Neural cell (in vitro differentiated cells): ENCODE measurements at regions not wholly inside any gene's neighbourhood (a gene's known extent, or its start where the extent isn't known, plus 50 kb on each side); places are given as distances from the start of the nearest gene placed in this dataset.

ENCODE experiments used
- H2AFZ ChIP-seq: fragments of 200-600, 300-800 bp; sonication (generic), shearing (Covaris generic); 2 replicates; pipeline ENCODE4 v1.6.0; 2014; ENCODE audit warnings: low read depth, mild to moderate bottlenecking, antibody characterized with exemption, low read length, moderate library complexity
- H3F3A ChIP-seq: fragments of 200-600 bp; shearing (Covaris generic); 2 replicates; pipeline ENCODE4 v1.6.1; 2016; ENCODE audit warnings: mild to moderate bottlenecking, moderate library complexity, mixed read lengths, antibody characterized with exemption, low read length; ENCODE audit not compliant: insufficient read depth, poor library complexity, severe bottlenecking
- H3K27ac ChIP-seq: fragments of 200-600, 300-800 bp; sonication (generic), shearing (Covaris generic); 2 replicates; pipeline ENCODE4 v1.5.1; 2014; ENCODE audit warnings: mild to moderate bottlenecking, low read length, moderate library complexity
- H3K27me3 ChIP-seq: fragments of 300-800, 200-600 bp; sonication (generic), shearing (Covaris generic); 2 replicates; pipeline ENCODE4 v1.6.0; 2014; ENCODE audit warnings: mild to moderate bottlenecking, low read depth, low read length, moderate library complexity; ENCODE audit not compliant: insufficient read depth
- H3K36me3 ChIP-seq: fragments of 300-800, 200-600 bp; sonication (generic), shearing (Covaris generic); 2 replicates; pipeline ENCODE4 v1.5.1; 2014; ENCODE audit warnings: mild to moderate bottlenecking, antibody characterized with exemption, low read length, moderate library complexity; ENCODE audit not compliant: insufficient read depth
- H3K4me2 ChIP-seq: fragments of 300-800, 200-600 bp; sonication (generic), shearing (Covaris generic); 2 replicates; pipeline ENCODE4 v1.6.0; 2014; ENCODE audit warnings: mild to moderate bottlenecking, low read length
- H3K4me3 ChIP-seq: fragments of 300-800, 200-600 bp; sonication (generic), shearing (Covaris generic); 2 replicates; pipeline ENCODE4 v1.5.1; 2014; ENCODE audit warnings: mild to moderate bottlenecking, low read length, moderate library complexity
- H3K79me2 ChIP-seq: fragments of 200-600 bp; shearing (Covaris generic); replicated peaks from 2 replicates; pipeline ENCODE4 v1.6.0; 2014; ENCODE audit warnings: mild to moderate bottlenecking, low read length, moderate library complexity; ENCODE audit not compliant: insufficient read depth
- H3K9ac ChIP-seq: fragments of 300-800, 200-600 bp; sonication (generic), shearing (Covaris generic); 2 replicates; pipeline ENCODE4 v1.6.1; 2016; ENCODE audit warnings: mild to moderate bottlenecking, low read length, mixed read lengths
- H3K9me2 ChIP-seq: fragments of 200-600 bp; shearing (Covaris generic); 2 replicates; pipeline ENCODE4 v1.6.1; 2016; ENCODE audit warnings: mild to moderate bottlenecking, low read length, mixed read lengths; ENCODE audit not compliant: insufficient read depth
- H3K9me3 ChIP-seq: fragments of 200-600, 300-800 bp; sonication (generic), shearing (Covaris generic); 2 replicates; pipeline ENCODE4 v1.6.1; 2016; ENCODE audit warnings: mild to moderate bottlenecking, mixed run types, low read length, moderate library complexity, mixed read lengths
- H4K20me1 ChIP-seq: fragments of 200-600 bp; shearing (Covaris generic); 2 replicates; pipeline ENCODE4 v1.6.1; 2016; ENCODE audit warnings: mild to moderate bottlenecking, mixed run types; ENCODE audit not compliant: insufficient read depth
- CTCF ChIP-seq: fragments of 450-650 bp; IDR thresholded peaks from 2 replicates; pipeline ENCODE4 v1.5.1; 2014; ENCODE audit warnings: antibody characterized with exemption, mild to moderate bottlenecking, moderate library complexity; ENCODE audit not compliant: poor library complexity, severe bottlenecking
- EZH2 ChIP-seq: fragments of 200-600, 300-800 bp; shearing (Covaris generic), sonication (generic); IDR thresholded peaks from 2 replicates; pipeline ENCODE4 v1.6.1; 2014; ENCODE audit warnings: antibody characterized with exemption, low read length, borderline replicate concordance, mild to moderate bottlenecking; ENCODE audit not compliant: insufficient read depth, poor library complexity, severe bottlenecking
- POLR2AphosphoS5 ChIP-seq: IDR thresholded peaks from 2 replicates; pipeline ENCODE4 v1.6.1; 2012
- RAD21 ChIP-seq: fragments of 450-650 bp; conservative IDR thresholded peaks from 2 replicates; pipeline ENCODE4 v1.6.1; 2014; ENCODE audit warnings: antibody characterized with exemption, mild to moderate bottlenecking, moderate library complexity
- SMC3 ChIP-seq: fragments of 450-650 bp; conservative IDR thresholded peaks from 2 replicates; pipeline ENCODE4 v1.6.1; 2014; ENCODE audit warnings: antibody characterized with exemption, mild to moderate bottlenecking, moderate library complexity; ENCODE audit not compliant: poor library complexity
- TF ChIP-seq, protein P1 (sequence below): IDR thresholded peaks from 2 replicates; pipeline ENCODE4 v1.6.1; 2012; ENCODE audit warnings: borderline replicate concordance

GRCh38 chr13:31909864-31910551 is 121.6 kb upstream of the FRY start:
- no peaks in the 10 kb centered on the region for H4K20me1 ChIP-seq

DNA sequence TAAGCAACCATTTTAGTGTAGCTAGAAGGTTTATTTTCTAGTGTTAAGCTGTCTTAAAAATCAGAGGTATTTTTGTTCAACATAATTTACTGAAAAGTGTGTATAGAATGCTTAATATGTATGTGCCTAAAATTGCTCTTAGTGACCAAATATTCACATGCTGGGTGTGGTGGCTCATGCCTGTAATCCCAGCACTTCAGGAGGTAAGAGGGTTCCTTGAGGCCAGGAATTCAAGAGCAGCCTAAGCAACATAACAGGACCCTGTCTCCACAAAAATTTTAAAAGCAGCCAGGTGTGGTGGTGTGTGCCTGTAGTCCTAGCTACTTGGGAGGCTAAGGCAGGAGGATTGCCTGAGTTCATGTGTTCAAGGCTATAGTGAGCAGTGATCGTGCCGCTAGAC is 120.9 kb upstream of the FRY start:
- no peaks in the 10 kb centered on the region for H3K9me2 ChIP-seq
- no peaks in the 10 kb centered on the region for H3K27me3 ChIP-seq
- no peaks in the 10 kb centered on the region for H3F3A ChIP-seq
- H3K27ac ChIP-seq, result no peak overlapping the region
- no peaks in the 10 kb centered on the region for H3K36me3 ChIP-seq
- H2AFZ ChIP-seq, result no peak overlapping the region
- no peaks in the 10 kb centered on the region for H4K20me1 ChIP-seq
- H3K9me3 ChIP-seq, result no peaks in the 10 kb centered on the region
- TF ChIP-seq SMC3 (no peak), CTCF (no peak), EZH2 (no peak), POLR2AphosphoS5 (no peak)
- TF ChIP-seq, protein P1, sequence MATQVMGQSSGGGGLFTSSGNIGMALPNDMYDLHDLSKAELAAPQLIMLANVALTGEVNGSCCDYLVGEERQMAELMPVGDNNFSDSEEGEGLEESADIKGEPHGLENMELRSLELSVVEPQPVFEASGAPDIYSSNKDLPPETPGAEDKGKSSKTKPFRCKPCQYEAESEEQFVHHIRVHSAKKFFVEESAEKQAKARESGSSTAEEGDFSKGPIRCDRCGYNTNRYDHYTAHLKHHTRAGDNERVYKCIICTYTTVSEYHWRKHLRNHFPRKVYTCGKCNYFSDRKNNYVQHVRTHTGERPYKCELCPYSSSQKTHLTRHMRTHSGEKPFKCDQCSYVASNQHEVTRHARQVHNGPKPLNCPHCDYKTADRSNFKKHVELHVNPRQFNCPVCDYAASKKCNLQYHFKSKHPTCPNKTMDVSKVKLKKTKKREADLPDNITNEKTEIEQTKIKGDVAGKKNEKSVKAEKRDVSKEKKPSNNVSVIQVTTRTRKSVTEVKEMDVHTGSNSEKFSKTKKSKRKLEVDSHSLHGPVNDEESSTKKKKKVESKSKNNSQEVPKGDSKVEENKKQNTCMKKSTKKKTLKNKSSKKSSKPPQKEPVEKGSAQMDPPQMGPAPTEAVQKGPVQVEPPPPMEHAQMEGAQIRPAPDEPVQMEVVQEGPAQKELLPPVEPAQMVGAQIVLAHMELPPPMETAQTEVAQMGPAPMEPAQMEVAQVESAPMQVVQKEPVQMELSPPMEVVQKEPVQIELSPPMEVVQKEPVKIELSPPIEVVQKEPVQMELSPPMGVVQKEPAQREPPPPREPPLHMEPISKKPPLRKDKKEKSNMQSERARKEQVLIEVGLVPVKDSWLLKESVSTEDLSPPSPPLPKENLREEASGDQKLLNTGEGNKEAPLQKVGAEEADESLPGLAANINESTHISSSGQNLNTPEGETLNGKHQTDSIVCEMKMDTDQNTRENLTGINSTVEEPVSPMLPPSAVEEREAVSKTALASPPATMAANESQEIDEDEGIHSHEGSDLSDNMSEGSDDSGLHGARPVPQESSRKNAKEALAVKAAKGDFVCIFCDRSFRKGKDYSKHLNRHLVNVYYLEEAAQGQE, result no peak
- H3K79me2 ChIP-seq, result no peaks in the 10 kb centered on the region
- H3K9ac ChIP-seq, result no peak overlapping the region
- H3K4me3 ChIP-seq, result no peak overlapping the region
- no peak overlapping the region for H3K4me2 ChIP-seq

More at GRCh38 chr13:31909864-31910551, 121.6 kb upstream of the FRY start:
- H3K79me2 ChIP-seq, result no peaks in the 10 kb centered on the region
- no peaks in the 10 kb centered on the region for H3K9me3 ChIP-seq
- no peak overlapping the region for H3K27ac ChIP-seq
- H3K9me2 ChIP-seq, result no peaks in the 10 kb centered on the region
- no peak overlapping the region for H3K9ac ChIP-seq
- no peak overlapping the region for H2AFZ ChIP-seq
- H3K27me3 ChIP-seq, result no peaks in the 10 kb centered on the region
- TF ChIP-seq RAD21 (peak; percentile 92), CTCF (peak; percentile 89), SMC3 (peak; percentile 85), POLR2AphosphoS5 (no peak)
- no peaks in the 10 kb centered on the region for H3K36me3 ChIP-seq
- no peak overlapping the region for H3K4me3 ChIP-seq
- H3K4me2 ChIP-seq, result no peak overlapping the region
- no peaks in the 10 kb centered on the region for H3F3A ChIP-seq
